ENCODE measurements at regions not wholly inside any gene's neighbourhood (a gene's known extent, or its start where the extent isn't known, plus 50 kb on each side); places are given as distances from the start of the nearest gene placed in this dataset.

- DNase-seq (ENCODE audit: low read depth, low spot score) (no peak), ATAC-seq (no peak)
- ChIA-PET POLR2A (no interaction called here), CTCF (no interaction called here), RAD21 (ENCODE audit: low non-redundant PET in 1 of 2, low total read pairs in 2 of 2, uncharacterized antibody in 2 of 2, unreplicated experiment in 2 of 2) (no interaction called here)
- intact Hi-C loops (cut with micrococcal nuclease), result no loop called here
- H3K79me2 ChIP-seq (ENCODE audit: insufficient read depth, low read length), result no peaks in the 10 kb centered on the region
- H3K36me3 ChIP-seq (ENCODE audit: control insufficient read depth in 1 of 2, insufficient read depth in 2 of 2, low read length in 2 of 2), result no peaks in the 10 kb centered on the region
- H3K27ac ChIP-seq (ENCODE audit: low read depth, low read length), result no peak overlapping the region
- no peaks in the 10 kb centered on the region for H4K20me1 ChIP-seq (ENCODE audit: insufficient read depth)
- no peak for TF ChIP-seq CEBPB (IDR thresholded peaks at IDR 0.05; ENCODE audit: low read depth)
- TF ChIP-seq REST (IDR thresholded peaks at IDR 0.05; ENCODE audit: low read depth), result no peak
- no peak overlapping the region for H3K9ac ChIP-seq (ENCODE audit: low read length)
- H3K4me2 ChIP-seq (ENCODE audit: low read length), result no peak overlapping the region
- no peak overlapping the region for H2AFZ ChIP-seq (ENCODE audit: low read depth, low read length, poor library complexity, severe bottlenecking)
- no peaks in the 10 kb centered on the region for H3K9me3 ChIP-seq (ENCODE audit: control insufficient read depth in 1 of 2, insufficient read depth in 1 of 2, low read depth in 1 of 2, low read length in 2 of 2)
- no peak overlapping the region for H3K4me3 ChIP-seq (replicated peaks in 1 of 2; ENCODE audit: low read depth in 1 of 2, low read length in 2 of 2)
- H3K4me1 ChIP-seq (ENCODE audit: control insufficient read depth in 1 of 2, insufficient read depth in 2 of 2, low read length in 2 of 2), result no peaks in the 10 kb centered on the region
- no TSS peak for BruUV-seq (replicated peaks)
- no peaks in the 10 kb centered on the region for H3K9me2 ChIP-seq (ENCODE audit: insufficient read depth)
- H3K27me3 ChIP-seq (ENCODE audit: insufficient read depth, low read length), result peaks cover 8% of the 10 kb centered on the region; the same call in 1 of the 2 replicates
Measured at GRCh38 chr12:115666168-115666567, 611.3 kb downstream of the MED13L start.

GRCh38 chr12:115661112-115661511 lies 616.4 kb downstream of the MED13L start:
- Histone ChIP-seq H3K4me3 (replicated peaks in 1 of 2; ENCODE audit: low read depth in 1 of 2, low read length in 2 of 2) (no peak overlapping the region), H3K9ac (ENCODE audit: low read length) (no peak overlapping the region), H3K79me2 (ENCODE audit: insufficient read depth, low read length) (no peaks in the 10 kb centered on the region), H4K20me1 (ENCODE audit: insufficient read depth) (no peaks in the 10 kb centered on the region), H3K9me3 (ENCODE audit: control insufficient read depth in 1 of 2, insufficient read depth in 1 of 2, low read depth in 1 of 2, low read length in 2 of 2) (no peaks in the 10 kb centered on the region), H3K9me2 (ENCODE audit: insufficient read depth) (no peaks in the 10 kb centered on the region), H2AFZ (ENCODE audit: low read depth, low read length, poor library complexity, severe bottlenecking) (no peak overlapping the region), H3K27me3 (ENCODE audit: insufficient read depth, low read length) (peaks cover 11% of the 10 kb centered on the region; the same call in 1 of the 2 replicates), H3K27ac (ENCODE audit: low read depth, low read length) (no peak overlapping the region), H3K36me3 (ENCODE audit: control insufficient read depth in 1 of 2, insufficient read depth in 2 of 2, low read length in 2 of 2) (no peaks in the 10 kb centered on the region), H3K4me1 (ENCODE audit: control insufficient read depth in 1 of 2, insufficient read depth in 2 of 2, low read length in 2 of 2) (peaks cover 0 to 4% of the 10 kb centered on the region in 2 experiments; a peak in 1 of 4 replicates), H3K4me2 (ENCODE audit: low read length) (no peak overlapping the region)
- ATAC-seq, result no peak
- RAD21 ChIA-PET (ENCODE audit: low non-redundant PET in 1 of 2, low total read pairs in 2 of 2, uncharacterized antibody in 2 of 2, unreplicated experiment in 2 of 2), result no interaction called here
- POLR2A ChIA-PET, result no interaction called here
- no peak for DNase-seq (ENCODE audit: low read depth, low spot score)
- intact Hi-C loops (cut with micrococcal nuclease), result no loop called here
- no TSS peak for BruUV-seq (replicated peaks)
- CTCF ChIA-PET, result no interaction called here
- TF ChIP-seq FOSL1 (IDR thresholded peaks at IDR 0.05; ENCODE audit: low read depth), result no peak
- no peak for TF ChIP-seq SP1 (IDR thresholded peaks at IDR 0.05; ENCODE audit: low read depth)
- no peak for TF ChIP-seq RAD21 (IDR thresholded peaks at IDR 0.05; ENCODE audit: low read depth)
- no peak for TF ChIP-seq POLR2AphosphoS5 (IDR thresholded peaks at IDR 0.05; ENCODE audit: low read depth, low read length)
- no peak for TF ChIP-seq EGR1 (IDR thresholded peaks at IDR 0.05; ENCODE audit: low read depth)
- no peak for TF ChIP-seq JUND (IDR thresholded peaks at IDR 0.05)
- TF ChIP-seq ATF3 (IDR thresholded peaks at IDR 0.05), result no peak
- no peak for TF ChIP-seq ZBTB33 (IDR thresholded peaks at IDR 0.05; ENCODE audit: extremely low read depth, insufficient replicate concordance, low read length)
- TF ChIP-seq ZNF274 (IDR thresholded peaks at IDR 0.05; ENCODE audit: low read depth, low read length), result no peak
- TF ChIP-seq YY1 (IDR thresholded peaks at IDR 0.05; ENCODE audit: extremely low read depth, insufficient replicate concordance, low read depth, low read length), result no peak
- no peak for TF ChIP-seq CTCF (IDR thresholded peaks at IDR 0.05 in 2 of 3, conservative IDR thresholded peaks at IDR 0.05 in 1 of 3; ENCODE audit: borderline replicate concordance in 1 of 3, insufficient read depth in 1 of 3, low read depth in 2 of 3, low read length in 2 of 3)
- TF ChIP-seq EZH2phosphoT487 (IDR thresholded peaks at IDR 0.05; ENCODE audit: borderline replicate concordance), result no peak

Data from HCT116 (cell line).